WI38 (cell line): ENCODE measurements at regions not wholly inside any gene's neighbourhood (a gene's known extent, or its start where the extent isn't known, plus 50 kb on each side); places are given as distances from the start of the nearest gene placed in this dataset.

Experiments used
- H3K4me3 ChIP-seq: 2 replicates; pipeline ENCODE4 v1.5.1; 2011; ENCODE audit warnings: low read depth, mild to moderate bottlenecking, control low read depth, low read length
- CTCF ChIP-seq: IDR thresholded peaks from 2 replicates; pipeline ENCODE4 v1.5.1; 2012; ENCODE audit warnings: low read depth, mild to moderate bottlenecking, control low read depth, low read length

- no peak for TF ChIP-seq CTCF
- no peak overlapping the region for H3K4me3 ChIP-seq
Measured at GRCh38 chr17:33526717-33527116, 233.6 kb upstream of the ASIC2 start.

- TF ChIP-seq CTCF, result no peak
- H3K4me3 ChIP-seq, result no peak overlapping the region
Measured at GRCh38 chr17:33527290-33527689, 234.2 kb upstream of the ASIC2 start.

GRCh38 chr17:33528846-33529245 lies 235.8 kb upstream of the ASIC2 start:
- H3K4me3 ChIP-seq, result no peak overlapping the region
- no peak for TF ChIP-seq CTCF

GRCh38 chr17:33529816-33530215 lies 236.7 kb upstream of the ASIC2 start:
- TF ChIP-seq CTCF, result no peak
- no peak overlapping the region for H3K4me3 ChIP-seq

- H3K4me3 ChIP-seq, result no peak overlapping the region
- TF ChIP-seq CTCF, result no peak
Measured at GRCh38 chr17:33531311-33531710, 238.2 kb upstream of the ASIC2 start.

- H3K4me3 ChIP-seq, result no peak overlapping the region
- no peak for TF ChIP-seq CTCF
Measured at GRCh38 chr17:33534087-33534486, 241.0 kb upstream of the ASIC2 start.

GRCh38 chr17:33545124-33545523 lies 252.0 kb upstream of the ASIC2 start:
- no peak for TF ChIP-seq CTCF
- H3K4me3 ChIP-seq, result no peak overlapping the region
